Small intestine (tissue), 7 donors: ENCODE measurements at regions not wholly inside any gene's neighbourhood (a gene's known extent, or its start where the extent isn't known, plus 50 kb on each side); places are given as distances from the start of the nearest gene placed in this dataset.

ENCODE experiments used
- DNase-seq, 2 donors: peaks; one replicate each; pipeline versions ENCODE4 v3.0.0 to v3.0.0-alpha.2; 2013
- FAIRE-seq: peaks from 2 replicates; lab custom pipeline; 2012; peaks lifted over from hg19 to GRCh38; lab: Jason Lieb, UNC
- H3K27ac ChIP-seq, 3 donors: one replicate each; pipeline ENCODE4 v1.5.1; 2013; ENCODE audit warnings: low read length in 2 of 3, mild to moderate bottlenecking in 2 of 3, control low read depth in 1 of 3, inconsistent platforms in 1 of 3, low read depth in 1 of 3, moderate library complexity in 1 of 3
- H3K27me3 ChIP-seq, 3 donors: one replicate each; pipeline ENCODE4 v1.6.1; 2013; ENCODE audit warnings: low read length in 3 of 3, inconsistent platforms in 1 of 3; ENCODE audit not compliant: control insufficient read depth in 3 of 3, insufficient read depth in 3 of 3
- H3K36me3 ChIP-seq, 3 donors: one replicate each; pipeline ENCODE4 v1.6.1; 2013; ENCODE audit warnings: low read length in 3 of 3, inconsistent platforms in 1 of 3, low read depth in 1 of 3, mild to moderate bottlenecking in 1 of 3, moderate library complexity in 1 of 3; ENCODE audit not compliant: control insufficient read depth in 3 of 3, insufficient read depth in 2 of 3
- H3K4me1 ChIP-seq, 3 donors: one replicate each; pipeline ENCODE4 v1.6.1; 2013; ENCODE audit warnings: low read length in 2 of 3, inconsistent platforms in 1 of 3, low read depth in 1 of 3, mild to moderate bottlenecking in 1 of 3, moderate library complexity in 1 of 3; ENCODE audit not compliant: control insufficient read depth in 3 of 3, insufficient read depth in 2 of 3
- H3K4me3 ChIP-seq, 3 donors: one replicate each; pipeline ENCODE4 v1.5.1; 2013; ENCODE audit warnings: low read length in 3 of 3, control low read depth in 1 of 3, inconsistent platforms in 1 of 3, low read depth in 1 of 3, mild to moderate bottlenecking in 1 of 3, moderate library complexity in 1 of 3
- H3K9me3 ChIP-seq, 2 donors: one replicate each; pipeline ENCODE4 v1.6.1; 2013; ENCODE audit warnings: low read depth in 1 of 2, low read length in 1 of 2; ENCODE audit not compliant: control insufficient read depth in 2 of 2, insufficient read depth in 1 of 2
- WGBS, 3 donors: extraction: QIAGEN DNeasy Blood & Tissue Kit; methylation state at CpG; one replicate each; pipeline ENCODE4 v1.1.7; 2013; 5-methylcytosine and 5-hydroxymethylcytosine counted together
- donor health status: healthy with polysubstance abuse.
- donor health status: control.
- donor health status: control.
- donor health status: Bipolar disorder and iron deficiency.
- donor health status: healthy.

GRCh38 chr2:66270247-66270646, 164.7 kb upstream of the MEIS1 start:
- H3K36me3 ChIP-seq: no peaks in the 10 kb centered on the region
- no peaks in the 10 kb centered on the region for H3K4me1 ChIP-seq
- H3K9me3 ChIP-seq: no peaks in the 10 kb centered on the region
- H3K4me3 ChIP-seq: no peak overlapping the region
- no peak for FAIRE-seq
- DNase-seq: no peak
- no peaks in the 10 kb centered on the region for H3K27me3 ChIP-seq
- no peak overlapping the region for H3K27ac ChIP-seq
- WGBS, 3 donors: 90 to 97% (median 92%) methylated on average over 1 of the region's 1 CpG

- WGBS, 3 donors: 90 to 95% (median 91%) methylated on average over 1 of the region's 1 CpG
- no peaks in the 10 kb centered on the region for H3K36me3 ChIP-seq
- no peaks in the 10 kb centered on the region for H3K9me3 ChIP-seq
- H3K27ac ChIP-seq: no peak overlapping the region
- H3K27me3 ChIP-seq: no peaks in the 10 kb centered on the region
- FAIRE-seq (no peak), DNase-seq (no peak)
- no peak overlapping the region for H3K4me3 ChIP-seq
- H3K4me1 ChIP-seq: no peaks in the 10 kb centered on the region
Measured at GRCh38 chr2:66269166-66269565, 165.8 kb upstream of the MEIS1 start.

GRCh38 chr2:66268756-66269155, 166.2 kb upstream of the MEIS1 start:
- Histone ChIP-seq H3K27ac (no peak overlapping the region), H3K4me3 (no peak overlapping the region), H3K4me1 (no peaks in the 10 kb centered on the region), H3K36me3 (no peaks in the 10 kb centered on the region), H3K9me3 (no peaks in the 10 kb centered on the region), H3K27me3 (no peaks in the 10 kb centered on the region)
- FAIRE-seq (no peak), DNase-seq (no peak)

GRCh38 chr2:66264354-66264753, 170.6 kb upstream of the MEIS1 start:
- FAIRE-seq: no peak
- Histone ChIP-seq H3K27ac (no peak overlapping the region), H3K9me3 (no peaks in the 10 kb centered on the region), H3K36me3 (no peaks in the 10 kb centered on the region), H3K27me3 (no peaks in the 10 kb centered on the region), H3K4me1 (no peaks in the 10 kb centered on the region), H3K4me3 (no peak overlapping the region)
- 88 to 96% (median 92%) methylated on average over 3 of the region's 3 CpGs for WGBS, 3 donors
- no peak for DNase-seq

- no peak for DNase-seq
- Histone ChIP-seq H3K36me3 (no peaks in the 10 kb centered on the region), H3K27me3 (peaks cover 0 to 2% (median 0%) of the 10 kb centered on the region in 3 donors), H3K4me3 (no peak overlapping the region), H3K27ac (no peak overlapping the region), H3K4me1 (no peaks in the 10 kb centered on the region), H3K9me3 (no peaks in the 10 kb centered on the region)
- 69 to 76% (median 69%) methylated on average over 3 of the region's 3 CpGs for WGBS, 3 donors
- no peak for FAIRE-seq
Measured at GRCh38 chr2:66255867-66256266, 179.1 kb upstream of the MEIS1 start.

GRCh38 chr2:66255136-66255535, 179.8 kb upstream of the MEIS1 start:
- Histone ChIP-seq H3K27ac (no peak overlapping the region), H3K36me3 (no peaks in the 10 kb centered on the region), H3K4me3 (no peak overlapping the region), H3K4me1 (no peaks in the 10 kb centered on the region), H3K9me3 (no peaks in the 10 kb centered on the region), H3K27me3 (peaks cover 0 to 2% (median 0%) of the 10 kb centered on the region in 3 donors)
- no peak for FAIRE-seq
- no peak for DNase-seq

GRCh38 chr2:66253066-66253465, 181.9 kb upstream of the MEIS1 start:
- Histone ChIP-seq H3K4me1 (no peaks in the 10 kb centered on the region), H3K36me3 (no peaks in the 10 kb centered on the region), H3K4me3 (no peak overlapping the region), H3K9me3 (no peaks in the 10 kb centered on the region), H3K27me3 (peaks cover 0 to 2% (median 0%) of the 10 kb centered on the region in 3 donors), H3K27ac (no peak overlapping the region)
- FAIRE-seq (no peak), DNase-seq (no peak)
- WGBS, 3 donors: 60 to 65% (median 62%) methylated on average over 2 of the region's 2 CpGs

- no peak for FAIRE-seq
- WGBS, 3 donors: 75 to 78% (median 77%) methylated on average over 5 of the region's 5 CpGs
Measured at GRCh38 chr2:66252109-66252508, 182.8 kb upstream of the MEIS1 start.

GRCh38 chr2:66251573-66251972, 183.4 kb upstream of the MEIS1 start:
- FAIRE-seq (no peak), DNase-seq (no peak)
- H3K4me1 ChIP-seq: no peaks in the 10 kb centered on the region

More at GRCh38 chr2:66252109-66252508, 182.8 kb upstream of the MEIS1 start:
- no peaks in the 10 kb centered on the region for H3K9me3 ChIP-seq
- H3K36me3 ChIP-seq: no peaks in the 10 kb centered on the region
- H3K27ac ChIP-seq: no peak overlapping the region
- peaks cover 0 to 1% (median 0%) of the 10 kb centered on the region in 3 donors for H3K27me3 ChIP-seq
- no peak overlapping the region for H3K4me3 ChIP-seq
- DNase-seq: no peak
- no peaks in the 10 kb centered on the region for H3K4me1 ChIP-seq

More at GRCh38 chr2:66251573-66251972, 183.4 kb upstream of the MEIS1 start:
- Histone ChIP-seq H3K9me3 (no peaks in the 10 kb centered on the region), H3K36me3 (no peaks in the 10 kb centered on the region), H3K27me3 (no peaks in the 10 kb centered on the region), H3K4me3 (no peak overlapping the region), H3K27ac (no peak overlapping the region)
